Activated CD8-positive, alpha-beta memory T cell treated with anti-CD3 and anti-CD28 coated beads for 36 hours (primary cell): ENCODE measurements at regions not wholly inside any gene's neighbourhood (a gene's known extent, or its start where the extent isn't known, plus 50 kb on each side); places are given as distances from the start of the nearest gene placed in this dataset.
"Not testable (repeated sequence)": the region's sequence is repeated elsewhere in the genome, so short reads cannot be mapped to it uniquely, and the experiment has no call there.

Source experiments
- CTCF ChIA-PET: fragments of 350-600 bp; sonication (Branson Sonifier 250); formaldehyde crosslinking; loops from one replicate; lab custom pipeline; 2021; ENCODE audit warnings: antibody characterized with exemption; lab: Charles Lee
- POLR2A ChIA-PET: fragments of 350-600 bp; sonication (Branson Sonifier 250); formaldehyde crosslinking; loops from one replicate; lab custom pipeline; 2021; ENCODE audit warnings: antibody characterized with exemption; lab: Charles Lee

DNA sequence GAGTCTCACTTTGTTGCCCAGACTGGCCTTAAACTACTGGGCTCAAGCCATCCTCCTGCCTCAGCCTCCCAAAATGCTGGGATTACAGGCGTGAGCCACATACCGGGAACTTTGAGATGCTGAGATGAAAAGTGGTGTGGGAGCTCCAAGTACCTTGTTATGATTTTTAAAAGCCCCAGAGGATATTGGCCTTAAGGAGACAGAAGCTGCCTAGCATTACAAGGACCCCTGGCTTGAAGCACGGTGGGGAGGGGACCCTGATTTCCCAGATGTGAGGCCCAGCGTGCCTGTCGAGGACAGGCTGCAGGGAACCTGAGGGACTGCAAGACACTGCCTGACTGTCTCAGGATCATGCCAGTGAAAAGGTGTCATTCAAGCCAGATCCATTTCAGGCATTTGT is 75.3 kb upstream of the TIAM2 start:
- CTCF ChIA-PET, result interaction anchor here (1.5 kb wide), 1 partner anchor 9 kb away, joined by 5 read pairs; no protein-coding TSS in a partner anchor

DNA sequence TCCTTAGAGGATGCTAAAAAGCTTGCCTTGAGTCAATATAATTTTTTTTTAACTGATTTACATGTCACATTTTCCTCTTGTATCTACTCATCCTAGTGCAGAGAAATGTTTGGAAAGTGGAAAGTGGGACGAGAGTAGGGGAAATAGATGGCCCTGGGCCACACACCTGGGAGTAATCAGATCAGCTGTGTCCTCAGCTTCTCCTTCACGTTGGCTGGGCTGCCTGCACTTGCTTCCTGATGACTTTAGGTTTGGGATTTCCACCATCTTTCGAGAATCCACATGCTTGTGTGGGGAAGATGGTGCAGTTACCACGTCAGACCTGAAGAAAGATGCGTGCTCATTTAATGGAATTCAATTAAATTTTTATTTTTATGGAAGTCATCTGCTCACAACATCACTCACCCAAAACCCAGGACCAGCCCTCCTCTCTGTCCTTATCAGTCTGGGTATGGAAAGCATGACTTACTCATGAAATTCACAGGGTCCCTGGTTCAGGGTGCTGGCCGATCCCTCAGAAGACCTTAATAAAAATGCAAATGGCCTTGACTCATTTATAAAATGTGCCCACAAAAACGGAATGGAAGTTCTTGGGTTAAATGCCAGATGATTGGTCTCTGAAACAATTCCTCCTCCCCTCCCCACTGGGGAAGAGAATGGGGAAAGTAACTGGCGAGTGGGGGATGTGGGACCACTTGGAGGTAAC is 74.5 kb upstream of the TIAM2 start:
- CTCF ChIA-PET, result interaction anchor here (1.5 kb wide), 1 partner anchor 8 kb away, joined by 5 read pairs; no protein-coding TSS in a partner anchor
- POLR2A ChIA-PET, result no interaction called here

More for the DNA sequence above, 75.3 kb upstream of the TIAM2 start:
- POLR2A ChIA-PET, result no interaction called here

DNA sequence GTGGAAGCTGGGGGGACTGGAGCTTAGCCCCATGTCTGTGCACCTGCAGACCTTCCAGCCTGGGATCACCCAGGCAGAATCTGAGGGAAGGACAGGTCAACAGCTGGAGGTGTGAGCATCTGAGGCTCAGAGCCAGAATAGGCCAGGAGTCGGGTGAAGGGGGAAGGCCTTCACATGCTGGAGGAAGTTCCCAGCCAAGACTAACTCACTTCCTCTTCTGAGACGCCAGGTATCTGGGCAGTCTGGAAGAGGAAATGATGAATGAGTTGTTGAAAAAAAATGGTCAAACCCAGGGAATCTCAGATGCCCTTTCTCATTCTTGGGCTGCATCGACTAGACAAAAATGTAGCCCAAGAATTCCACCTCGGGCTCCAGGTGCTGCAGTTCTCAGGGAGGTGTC is 73.6 kb upstream of the TIAM2 start:
- CTCF ChIA-PET, result no interaction called here
- POLR2A ChIA-PET, result no interaction called here

DNA sequence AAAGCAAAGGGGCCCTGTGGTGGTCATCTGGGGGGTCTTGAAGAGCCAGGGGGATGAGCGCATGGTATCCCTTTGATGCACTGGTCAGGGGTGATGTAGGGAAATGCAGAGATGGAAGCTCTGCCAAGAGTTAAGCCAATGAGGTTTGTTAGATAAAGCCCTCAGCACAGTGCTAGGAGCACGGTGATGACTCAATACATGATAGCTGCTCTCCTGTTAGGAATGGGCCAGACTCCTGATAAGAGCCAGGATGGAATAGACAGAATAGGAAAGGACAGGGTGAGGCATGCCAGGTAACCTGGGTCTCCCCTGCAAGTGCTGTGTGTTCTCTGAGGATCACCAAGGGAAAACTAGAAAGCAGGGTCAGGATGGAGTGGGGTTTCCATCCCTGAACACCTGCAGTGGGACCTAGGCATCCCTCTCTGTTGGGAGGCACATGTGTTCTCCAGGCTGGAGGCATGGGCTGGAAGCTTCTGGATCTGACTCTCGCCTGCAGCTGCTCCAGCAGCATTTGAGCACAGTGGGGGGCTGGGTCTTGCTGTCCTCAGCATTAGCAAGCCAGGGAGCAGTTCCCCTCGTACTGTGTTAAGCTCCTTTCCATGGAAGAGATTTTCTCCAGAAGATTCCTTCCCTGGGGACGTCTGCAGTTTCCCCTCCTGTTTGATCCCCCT is 71.8 kb upstream of the TIAM2 start:
- CTCF ChIA-PET, result no interaction called here
- POLR2A ChIA-PET, result no interaction called here

DNA sequence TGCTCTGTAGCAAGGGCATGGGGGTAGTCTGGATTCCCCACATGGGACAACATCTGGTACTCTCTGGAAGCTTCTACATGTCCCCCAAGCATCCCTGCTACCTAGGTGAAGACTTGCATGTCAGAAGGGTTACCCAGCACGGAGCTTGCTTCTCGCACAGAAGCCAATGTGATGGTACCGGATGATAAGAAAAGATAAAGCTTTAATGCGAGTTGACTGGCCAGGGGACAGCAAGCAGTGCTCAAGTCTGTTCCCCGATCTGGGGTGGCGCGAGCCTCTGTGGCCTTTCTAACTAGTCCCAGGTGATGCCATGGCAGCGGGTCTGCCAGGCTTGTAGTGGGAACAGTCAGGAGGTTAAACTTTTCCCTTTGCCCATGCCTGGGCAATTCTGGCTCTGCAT is 70.0 kb upstream of the TIAM2 start:
- ChIA-PET CTCF (interaction anchor here (0.7 to 1.3 kb wide), 3 partner anchors 62 to 251 kb away, joined by 3 to 5 read pairs (median 3); no protein-coding TSS in a partner anchor), POLR2A (no interaction called here)

DNA sequence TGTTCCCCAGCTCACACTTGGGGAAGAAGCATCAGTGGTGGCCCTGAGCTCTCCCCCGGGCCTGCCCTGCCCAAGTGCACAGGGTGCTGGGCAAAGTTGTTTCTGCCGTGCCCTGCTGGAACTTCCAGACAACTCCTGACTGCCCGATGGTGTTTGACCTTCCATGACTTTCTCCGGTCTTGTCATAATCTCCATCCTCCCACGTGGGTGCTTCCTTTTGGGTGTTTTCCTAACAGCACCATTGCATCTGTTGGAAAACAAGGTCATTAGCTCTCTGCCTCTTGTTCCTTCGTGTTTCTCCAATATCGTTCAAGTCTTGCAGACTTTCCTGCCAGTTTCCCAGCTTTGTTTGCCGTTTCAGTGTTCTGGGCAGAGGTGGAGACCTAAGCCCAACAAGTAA is 68.7 kb upstream of the TIAM2 start:
- ChIA-PET POLR2A (no interaction called here), CTCF (interaction anchor here (1.1 kb wide), 1 partner anchor 249 kb away, joined by 3 read pairs; no protein-coding TSS in a partner anchor)

DNA sequence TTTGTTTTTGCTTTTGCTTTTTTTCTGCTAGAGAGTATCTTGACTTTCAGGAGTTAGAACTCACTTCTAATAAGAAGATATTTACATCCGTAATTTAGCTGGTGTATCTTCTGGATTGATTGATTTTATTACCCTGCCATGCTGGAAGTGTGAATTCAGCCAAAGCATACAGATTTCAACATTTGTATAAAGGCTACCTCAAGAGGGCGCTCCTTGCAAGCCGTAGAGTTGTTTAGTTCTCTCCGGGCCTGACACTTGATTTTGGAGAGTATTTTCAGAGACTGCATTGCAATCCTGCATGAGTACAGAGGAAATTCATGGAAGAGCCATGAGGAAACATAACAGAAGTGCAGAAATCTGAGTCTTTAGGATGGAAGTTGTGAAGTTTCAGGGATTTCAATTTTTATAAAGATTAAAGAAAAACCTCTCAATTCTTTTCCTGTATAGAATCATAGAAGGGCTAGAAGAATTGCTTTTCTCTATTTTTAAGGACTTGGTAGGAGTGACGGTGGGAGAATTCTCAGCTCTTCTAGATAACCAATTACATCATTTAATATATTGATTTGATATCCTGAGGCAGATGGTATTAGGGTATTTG is 66.7 kb upstream of the TIAM2 start:
- ChIA-PET CTCF (interaction anchor here (0.6 to 1.8 kb wide), 16 partner anchors 9 to 320 kb away, joined by 3 to 11 read pairs (median 4); no protein-coding TSS in a partner anchor), POLR2A (no interaction called here)

DNA sequence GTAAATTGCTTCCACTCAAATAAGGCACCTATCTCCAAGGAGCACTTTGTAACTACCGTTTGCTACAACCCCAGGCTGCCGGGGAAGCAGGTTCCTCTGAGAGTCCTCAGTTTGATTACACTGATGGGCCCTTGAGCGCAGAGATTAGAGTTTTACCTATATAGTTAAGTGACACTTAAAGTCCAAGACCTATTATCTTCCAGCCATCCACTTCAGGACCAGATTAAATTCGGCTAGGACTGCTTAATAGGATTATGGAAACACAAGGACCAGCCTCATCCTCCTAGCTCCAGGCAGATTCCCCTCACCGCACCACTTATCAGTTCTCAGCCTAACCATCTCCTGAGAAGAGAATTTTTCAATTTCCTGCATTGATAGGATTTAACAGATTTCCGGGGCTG is 64.7 kb upstream of the TIAM2 start:
- CTCF ChIA-PET, result interaction anchor here (0.7 to 1.5 kb wide), 2 partner anchors 245 to 783 kb away, joined by 3 read pairs; no protein-coding TSS in a partner anchor
- POLR2A ChIA-PET, result no interaction called here

DNA sequence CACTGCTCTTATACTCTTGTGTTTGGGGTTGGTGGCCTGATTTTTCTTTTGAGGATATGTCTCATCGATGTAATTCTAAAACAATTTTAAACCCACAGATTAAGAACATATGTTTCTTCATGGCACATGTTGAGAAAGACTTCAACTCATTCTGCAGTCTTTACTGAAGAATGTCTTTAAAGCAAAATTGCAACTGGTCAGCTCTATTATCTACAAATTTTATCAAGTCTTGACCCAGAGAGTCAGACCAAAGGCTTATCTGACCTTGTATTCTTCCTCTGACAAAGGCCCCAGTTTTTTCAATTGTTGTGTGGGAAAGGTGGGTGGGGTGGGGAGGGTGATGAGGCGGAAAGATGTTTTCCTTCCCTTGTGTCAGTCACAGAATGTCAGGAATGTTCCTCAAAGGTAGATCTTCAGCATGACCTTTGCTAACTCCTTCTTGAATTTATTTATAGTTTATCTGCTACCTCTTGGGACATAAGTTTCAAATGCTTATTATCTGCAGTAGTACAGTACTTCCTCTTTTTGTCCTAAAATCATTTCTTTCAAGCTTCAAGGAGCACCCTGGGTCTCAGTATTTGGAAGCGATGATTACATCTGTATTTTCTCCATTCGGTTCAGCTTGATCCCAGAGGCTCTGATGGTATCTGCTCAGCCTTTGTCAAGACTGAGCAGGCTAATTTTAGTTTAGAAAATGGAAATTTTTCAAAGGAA is 63.2 kb upstream of the TIAM2 start:
- ChIA-PET POLR2A (no interaction called here), CTCF (interaction anchor here (0.6 to 0.7 kb wide), 2 partner anchors 241 to 254 kb away, joined by 3 to 4 read pairs; no protein-coding TSS in a partner anchor)

DNA sequence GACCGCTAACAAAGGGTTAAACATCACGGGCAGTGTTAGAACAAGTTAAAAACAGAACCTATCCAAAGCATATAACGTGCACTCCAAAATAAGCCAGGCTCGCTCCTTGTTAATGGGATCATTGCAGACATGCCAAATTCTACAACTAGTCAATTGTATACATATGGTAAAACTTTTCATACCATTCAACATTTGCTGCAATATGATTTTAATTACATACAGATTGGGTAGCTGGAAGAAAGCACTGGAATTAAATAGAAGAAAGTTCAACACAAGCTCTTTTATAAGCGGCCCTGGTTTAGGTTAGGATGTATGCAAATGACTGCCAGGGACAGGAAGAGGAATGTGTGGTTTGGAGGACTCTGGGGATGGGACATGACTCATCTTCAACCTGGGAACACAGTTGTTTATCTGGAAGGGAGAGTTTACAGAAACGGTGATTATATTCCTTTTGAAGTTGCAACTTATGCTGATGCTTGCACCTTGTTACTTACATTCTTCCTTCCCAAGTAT is 62.5 kb upstream of the TIAM2 start:
- ChIA-PET POLR2A (no interaction called here), CTCF (no interaction called here)

DNA sequence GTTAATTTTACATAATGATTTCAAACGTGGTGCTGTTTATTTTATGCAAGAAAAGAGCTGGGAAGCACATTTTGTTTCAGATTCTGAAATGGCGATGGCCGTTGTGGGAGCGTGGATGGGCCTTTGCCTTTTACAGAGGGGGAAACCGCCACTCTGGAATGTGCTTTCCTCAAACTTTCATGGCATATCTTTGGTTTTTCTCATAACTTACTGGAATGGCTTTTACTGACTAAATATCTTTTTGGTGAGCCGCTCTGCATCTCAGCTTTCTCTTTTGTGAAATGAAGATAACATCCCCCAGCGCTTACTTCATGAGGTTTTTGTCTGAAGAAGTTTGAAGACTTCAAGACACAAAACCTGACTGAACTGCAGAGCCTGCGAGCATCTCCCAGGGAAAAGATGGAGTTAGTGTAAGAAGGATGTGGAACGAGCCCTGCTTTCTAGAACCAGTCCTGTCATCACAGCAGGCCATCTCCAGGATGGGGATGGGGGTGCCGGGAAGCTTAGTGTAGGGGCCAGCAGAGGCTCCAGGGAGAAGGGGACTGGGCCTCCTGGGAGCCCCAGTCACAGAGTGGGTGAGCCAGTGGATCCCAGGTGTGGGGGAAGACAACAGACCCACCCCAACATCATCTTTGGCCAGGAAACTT is 61.8 kb upstream of the TIAM2 start:
- POLR2A ChIA-PET, result no interaction called here
- CTCF ChIA-PET, result no interaction called here

DNA sequence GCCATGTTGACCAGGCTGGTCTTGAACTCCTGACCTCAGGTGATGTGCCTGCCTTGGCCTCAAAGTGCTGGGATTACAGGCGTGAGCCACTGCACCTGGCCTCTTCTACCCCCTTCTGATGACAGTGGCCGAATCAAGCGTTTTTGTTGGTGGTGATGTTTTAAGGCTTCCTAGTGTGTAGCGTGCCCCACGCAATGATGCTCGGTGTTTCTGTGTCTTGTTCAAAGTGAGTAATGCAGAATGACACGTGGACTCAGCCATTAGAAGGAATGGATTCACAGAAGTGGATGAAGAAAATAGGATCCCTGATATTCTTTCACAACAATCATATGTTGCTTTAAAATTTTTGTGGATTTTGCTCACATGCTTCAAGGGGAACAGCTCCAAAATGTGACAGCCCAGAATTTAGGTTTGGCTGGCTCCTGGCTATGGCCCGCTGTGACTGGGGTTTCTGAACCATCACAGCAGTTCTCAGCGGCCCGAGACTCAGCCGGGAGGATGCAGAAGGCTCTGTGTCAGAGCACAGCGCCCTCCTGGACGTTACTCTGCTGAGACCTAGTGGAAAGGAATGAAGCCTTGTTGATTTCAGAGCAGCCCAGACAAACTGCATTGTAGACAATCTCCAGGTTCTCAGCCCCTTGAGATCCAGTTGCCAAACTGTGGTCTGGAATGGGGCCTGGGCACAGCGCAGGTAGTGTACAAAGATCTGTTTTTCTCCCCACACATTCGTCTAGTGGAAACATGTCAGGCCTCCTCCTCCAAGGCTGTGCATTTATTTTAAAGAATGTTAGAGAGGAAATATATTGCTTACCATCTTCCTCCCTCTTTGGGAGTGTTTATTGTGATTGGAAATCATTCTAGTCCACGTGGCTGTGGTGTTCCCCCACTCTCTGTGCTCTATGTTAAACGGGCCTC is 57.6 kb upstream of the TIAM2 start:
- POLR2A ChIA-PET, result no interaction called here
- CTCF ChIA-PET, result no interaction called here

DNA sequence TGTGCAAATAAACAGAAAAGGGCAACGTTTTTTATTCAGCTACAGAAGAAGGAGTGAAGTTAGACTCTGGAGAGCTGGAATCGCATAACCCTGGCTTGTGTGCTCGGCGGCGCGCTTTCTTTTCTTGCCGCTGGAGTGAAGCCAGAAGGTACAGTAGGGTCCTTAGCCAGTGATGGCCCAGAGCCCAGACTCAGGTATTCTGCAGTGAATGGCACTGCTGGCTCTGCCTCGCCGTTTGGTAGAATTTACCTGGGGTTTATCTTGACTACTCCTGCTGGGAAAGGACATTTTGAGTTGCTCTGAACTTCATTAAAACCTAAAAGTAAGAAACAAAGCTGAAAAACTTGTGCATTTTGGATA is 56.9 kb upstream of the TIAM2 start:
- CTCF ChIA-PET, result no interaction called here

DNA sequence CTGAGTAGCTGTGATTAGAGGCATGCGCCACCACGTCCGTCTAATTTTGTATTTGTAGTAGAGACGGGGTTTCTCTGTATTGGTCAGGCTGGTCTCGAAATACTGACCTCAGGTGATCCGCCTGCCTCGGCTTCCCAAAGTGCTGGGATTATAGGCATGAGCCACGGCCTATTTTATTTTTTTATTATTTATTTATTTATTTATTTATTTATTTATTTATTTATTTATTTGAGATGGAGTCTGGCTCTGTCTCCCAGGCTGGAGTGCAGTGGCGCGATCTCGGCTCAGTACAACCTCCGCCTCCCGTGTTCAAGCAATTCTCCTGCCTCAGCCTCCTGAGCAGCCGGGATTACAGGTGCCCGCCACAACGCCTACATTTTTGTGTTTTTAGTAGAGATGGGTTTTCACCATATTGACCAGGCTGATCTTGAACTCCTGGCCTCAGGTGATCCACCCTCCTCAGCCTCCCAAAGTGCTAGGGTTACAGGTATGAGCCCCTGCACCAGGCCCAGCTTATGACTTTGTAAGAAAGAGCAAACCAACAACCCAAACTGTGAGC is 56.3 kb upstream of the TIAM2 start:
- CTCF ChIA-PET, POLR2A ChIA-PET: not testable (repeated sequence)

More for the DNA sequence above, 56.9 kb upstream of the TIAM2 start:
- POLR2A ChIA-PET, result no interaction called here

DNA sequence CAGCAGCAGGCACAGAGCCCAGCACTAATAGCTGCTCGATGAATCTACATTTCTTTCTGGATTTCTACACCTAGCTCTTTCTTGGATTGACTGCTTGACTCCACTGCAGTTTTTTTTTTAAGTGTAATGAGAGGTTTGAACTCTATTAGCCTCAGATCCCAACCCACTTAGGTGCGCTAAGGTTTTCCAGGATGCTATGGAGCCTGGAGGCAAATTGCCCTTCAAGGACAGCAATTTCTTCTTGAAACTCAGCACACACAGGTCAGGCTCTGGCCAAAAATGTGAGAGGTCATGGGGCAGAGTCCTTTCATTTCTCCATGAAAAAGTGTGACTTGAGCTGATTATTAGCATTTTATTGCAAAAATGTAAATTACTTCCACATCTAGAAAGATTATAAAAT is 52.3 kb upstream of the TIAM2 start:
- CTCF ChIA-PET, result no interaction called here
- POLR2A ChIA-PET, result no interaction called here

DNA sequence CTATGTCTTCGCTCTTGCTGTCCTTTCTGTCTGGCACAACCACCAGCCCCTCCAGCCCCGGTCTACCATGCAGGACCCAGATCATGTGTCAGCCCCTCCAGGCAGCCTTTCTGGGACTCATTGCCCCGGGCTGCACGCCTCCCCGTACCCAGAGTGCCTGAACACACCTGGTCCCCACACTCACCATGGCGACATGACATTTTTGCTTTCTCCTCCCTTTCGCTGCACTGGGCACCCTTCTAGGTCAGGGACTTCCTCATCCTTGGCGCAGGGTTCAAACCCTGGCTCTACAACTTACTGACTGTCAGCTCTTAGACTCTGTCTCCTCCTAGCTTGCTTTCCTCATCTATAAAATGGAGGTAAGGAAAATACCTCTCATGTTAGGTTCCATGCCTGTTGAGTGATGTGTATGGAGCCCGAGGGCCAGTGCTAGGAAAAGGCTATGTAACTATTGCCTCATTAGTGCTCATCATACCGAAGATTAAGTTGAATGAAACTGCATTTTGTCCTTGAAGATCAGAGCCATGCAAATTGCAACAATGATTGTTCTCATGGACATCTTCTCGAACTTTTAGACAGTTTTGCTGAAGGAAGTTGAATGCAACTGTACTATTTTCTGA is 49.7 kb upstream of the TIAM2 start:
- ChIA-PET CTCF (no interaction called here), POLR2A (no interaction called here)
